ENCODE measurements at regions not wholly inside any gene's neighbourhood (a gene's known extent, or its start where the extent isn't known, plus 50 kb on each side); places are given as distances from the start of the nearest gene placed in this dataset.
"Not testable (repeated sequence)": the region's sequence is repeated elsewhere in the genome, so short reads cannot be mapped to it uniquely, and the experiment has no call there.

DNA sequence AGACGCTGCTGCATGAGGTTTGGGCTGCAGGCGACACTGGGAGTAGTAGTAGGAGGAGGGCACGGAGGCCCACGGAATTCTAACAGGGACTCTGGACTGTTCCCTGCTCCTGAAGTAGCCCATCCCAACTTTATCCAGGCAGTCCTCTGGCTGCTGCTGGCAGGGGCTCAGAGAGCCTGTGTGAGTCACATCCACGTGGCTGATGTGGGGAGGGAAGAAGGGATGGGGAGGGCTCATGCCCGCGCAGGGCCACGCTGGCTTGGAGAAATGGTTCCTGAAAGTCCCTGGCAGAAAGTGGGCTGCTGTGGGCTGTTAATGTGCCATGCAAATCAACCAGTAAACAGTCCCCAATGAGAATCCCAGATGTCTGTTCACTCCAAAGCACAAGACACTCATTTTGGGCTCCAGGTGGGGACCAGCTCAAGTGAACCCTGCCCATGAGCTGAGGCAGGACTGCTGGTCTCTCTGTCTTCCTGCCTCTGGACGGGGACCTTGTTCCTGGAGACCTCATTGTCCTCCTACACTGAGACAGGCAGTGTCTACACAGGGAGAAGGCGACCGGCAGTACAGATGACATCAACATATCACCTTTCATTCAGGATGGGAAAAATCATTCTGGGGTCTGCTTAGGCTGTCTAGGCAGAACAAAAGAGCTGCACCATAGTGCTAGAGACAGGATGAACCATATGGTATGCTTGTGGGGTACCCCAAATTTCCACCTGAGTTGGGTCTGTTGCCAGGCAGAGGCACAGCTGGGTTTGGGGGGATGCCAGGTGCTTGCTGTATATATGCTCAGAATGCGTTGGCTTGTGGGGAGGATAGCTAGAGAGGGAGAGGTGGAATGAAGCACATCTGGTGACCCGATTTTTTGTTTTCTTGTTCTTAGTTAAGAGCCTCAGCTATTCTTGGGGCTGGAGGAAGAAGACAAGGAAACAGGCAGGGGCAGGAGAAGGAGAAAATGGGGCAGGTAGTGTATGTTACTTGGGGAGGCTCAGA lies 57.9 kb upstream of the FMOD start:
- Histone ChIP-seq H3K36me3 (replicated peaks in 1 of 2; ENCODE audit: control insufficient read depth in 2 of 2, insufficient read depth in 2 of 2, low read length in 2 of 2) (no peaks in the 10 kb centered on the region), H3K9me3 (replicated peaks in 1 of 2; ENCODE audit: control insufficient read depth in 2 of 2, insufficient read depth in 1 of 2, low read depth in 1 of 2, low read length in 2 of 2) (peaks cover 0 to 2% of the 10 kb centered on the region in 2 donors), H4K91ac (ENCODE audit: low read depth, low read length, poor library complexity) (no peak overlapping the region), H2AFZ (ENCODE audit: low read length) (no peak overlapping the region), H2BK15ac (ENCODE audit: low read length) (no peak overlapping the region), H3K23ac (ENCODE audit: low read depth, low read length, poor library complexity) (no peak overlapping the region), H3K4me3 (ENCODE audit: low read length in 2 of 2) (no peak overlapping the region), H3K14ac (ENCODE audit: low read length) (no peak overlapping the region), H3K4me1 (ENCODE audit: control insufficient read depth in 2 of 2, insufficient read depth in 1 of 2, low read depth in 1 of 2, low read length in 2 of 2) (no peaks in the 10 kb centered on the region), H3K9ac (ENCODE audit: low read depth, low read length, poor library complexity) (no peak overlapping the region), H2AK5ac (ENCODE audit: low read depth, low read length) (no peak overlapping the region), H4K8ac (ENCODE audit: low read depth, low read length) (no peak overlapping the region), H2BK120ac (ENCODE audit: low read depth, low read length) (no peak overlapping the region), H3K79me1 (ENCODE audit: low read depth, low read length) (no peaks in the 10 kb centered on the region), H2BK12ac (ENCODE audit: low read length) (no peak overlapping the region), H3K27me3 (ENCODE audit: control insufficient read depth in 3 of 3, insufficient read depth in 3 of 3, low read depth in 1 of 3, low read length in 3 of 3) (peaks cover 0 to 2% (median 0%) of the 10 kb centered on the region in 3 experiments), H3K4ac (ENCODE audit: low read length) (no peak overlapping the region), H3K4me2 (ENCODE audit: insufficient read depth, low read length, poor library complexity, severe bottlenecking) (no peak overlapping the region), H3K27ac (replicated peaks; ENCODE audit: low read length) (no peak overlapping the region), H3K18ac (ENCODE audit: low read length) (peak overlapping the region; percentile 57), H2BK5ac (ENCODE audit: low read length) (peak overlapping the region; percentile 54)
- no CpG with 5 or more reads among the region's 13 CpGs for WGBS, 2 donors (ENCODE audit: extremely low coverage in 2 of 2, insufficient read length in 2 of 2, insufficient replicate concordance in 1 of 2)
- no peak for DNase-seq (ENCODE audit: low spot score)

DNA sequence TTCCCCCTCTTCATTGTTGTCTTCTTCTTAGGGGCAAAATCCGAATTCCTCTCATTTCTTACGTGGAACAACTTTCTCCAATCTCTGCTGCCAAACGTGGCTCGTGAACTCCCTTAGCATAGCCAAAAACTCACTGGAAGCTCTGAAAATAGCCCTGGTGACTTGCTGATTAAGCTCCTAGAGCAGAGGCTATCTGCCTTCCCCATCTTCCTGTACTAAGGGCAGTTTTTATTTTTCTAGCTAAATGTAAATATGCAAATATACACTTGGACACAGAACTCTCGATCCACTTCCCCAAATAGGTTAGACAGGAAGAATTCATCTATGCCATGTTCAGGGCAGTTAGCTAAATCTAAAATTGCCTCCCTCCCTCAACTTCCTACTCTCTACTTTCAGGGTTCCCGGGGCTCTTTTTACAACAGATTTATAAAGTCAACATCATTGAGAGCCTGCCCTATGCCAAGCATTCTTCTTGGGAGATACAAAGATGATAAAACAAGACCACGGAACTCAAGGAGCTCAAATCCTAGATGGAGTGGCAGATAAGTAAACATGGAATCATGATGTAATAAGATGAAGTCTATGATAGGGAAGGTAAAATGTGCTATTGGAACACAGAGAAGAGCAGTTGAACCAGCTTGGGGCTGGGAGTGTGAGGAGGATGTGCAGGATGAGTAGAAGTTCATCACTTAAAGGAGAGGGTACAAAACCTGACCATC lies 59.4 kb upstream of the FMOD start:
- no peak overlapping the region for H2AFZ ChIP-seq (ENCODE audit: low read length)
- WGBS, 2 donors (ENCODE audit: extremely low coverage in 2 of 2, insufficient read length in 2 of 2, insufficient replicate concordance in 1 of 2): no CpG with 5 or more reads among the region's 7 CpGs

DNA sequence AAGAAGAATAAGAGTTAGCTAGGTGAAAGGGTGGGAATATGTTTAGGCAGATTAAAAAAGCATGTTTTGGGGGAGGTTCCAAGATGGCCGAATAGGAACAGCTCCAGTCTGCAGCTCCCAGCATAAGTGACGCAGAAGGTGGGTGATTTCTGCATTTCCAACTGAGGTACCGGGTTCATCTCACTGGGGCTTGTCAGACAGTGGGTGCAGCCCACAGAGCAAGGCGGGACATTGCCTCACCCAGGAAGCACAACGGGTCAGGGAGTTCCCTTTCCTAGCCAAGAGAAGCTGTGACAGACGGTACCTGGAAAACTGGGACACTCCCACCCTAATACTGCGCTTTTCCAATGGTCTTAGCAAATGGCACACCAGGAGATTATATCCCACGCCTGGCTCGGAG lies 60.5 kb upstream of the FMOD start:
- not testable (repeated sequence) for H2AFZ ChIP-seq (ENCODE audit: low read length); H3K9me3 ChIP-seq (replicated peaks in 1 of 2; ENCODE audit: control insufficient read depth in 2 of 2, insufficient read depth in 1 of 2, low read depth in 1 of 2, low read length in 2 of 2); H2BK12ac ChIP-seq (ENCODE audit: low read length); H3K4me1 ChIP-seq (ENCODE audit: control insufficient read depth in 2 of 2, insufficient read depth in 1 of 2, low read depth in 1 of 2, low read length in 2 of 2); H3K79me1 ChIP-seq (ENCODE audit: low read depth, low read length); H3K36me3 ChIP-seq (replicated peaks in 1 of 2; ENCODE audit: control insufficient read depth in 2 of 2, insufficient read depth in 2 of 2, low read length in 2 of 2); H3K23ac ChIP-seq (ENCODE audit: low read depth, low read length, poor library complexity); H2AK5ac ChIP-seq (ENCODE audit: low read depth, low read length); H3K4me2 ChIP-seq (ENCODE audit: insufficient read depth, low read length, poor library complexity, severe bottlenecking); H4K91ac ChIP-seq (ENCODE audit: low read depth, low read length, poor library complexity); H2BK5ac ChIP-seq (ENCODE audit: low read length); H3K27ac ChIP-seq (replicated peaks; ENCODE audit: low read length); H3K18ac ChIP-seq (ENCODE audit: low read length); H3K9ac ChIP-seq (ENCODE audit: low read depth, low read length, poor library complexity); H4K8ac ChIP-seq (ENCODE audit: low read depth, low read length); DNase-seq (ENCODE audit: low spot score); H3K4ac ChIP-seq (ENCODE audit: low read length); H3K14ac ChIP-seq (ENCODE audit: low read length); H2BK120ac ChIP-seq (ENCODE audit: low read depth, low read length); H2BK15ac ChIP-seq (ENCODE audit: low read length); H3K27me3 ChIP-seq (ENCODE audit: control insufficient read depth in 3 of 3, insufficient read depth in 3 of 3, low read depth in 1 of 3, low read length in 3 of 3); H3K4me3 ChIP-seq (ENCODE audit: low read length in 2 of 2)
- WGBS, 2 donors (ENCODE audit: extremely low coverage in 2 of 2, insufficient read length in 2 of 2, insufficient replicate concordance in 1 of 2): no CpG with 5 or more reads among the region's 9 CpGs

More for the DNA sequence above, 59.4 kb upstream of the FMOD start:
- Histone ChIP-seq H4K8ac (ENCODE audit: low read depth, low read length) (no peak overlapping the region), H2BK15ac (ENCODE audit: low read length) (no peak overlapping the region), H3K18ac (ENCODE audit: low read length) (no peak overlapping the region), H3K4me3 (ENCODE audit: low read length in 2 of 2) (no peak overlapping the region), H3K27me3 (ENCODE audit: control insufficient read depth in 3 of 3, insufficient read depth in 3 of 3, low read depth in 1 of 3, low read length in 3 of 3) (no peaks in the 10 kb centered on the region), H2AK5ac (ENCODE audit: low read depth, low read length) (no peak overlapping the region), H2BK5ac (ENCODE audit: low read length) (no peak overlapping the region), H3K79me1 (ENCODE audit: low read depth, low read length) (no peaks in the 10 kb centered on the region), H3K23ac (ENCODE audit: low read depth, low read length, poor library complexity) (no peak overlapping the region), H2BK12ac (ENCODE audit: low read length) (no peak overlapping the region), H3K27ac (replicated peaks; ENCODE audit: low read length) (no peak overlapping the region), H4K91ac (ENCODE audit: low read depth, low read length, poor library complexity) (no peak overlapping the region), H3K9me3 (replicated peaks in 1 of 2; ENCODE audit: control insufficient read depth in 2 of 2, insufficient read depth in 1 of 2, low read depth in 1 of 2, low read length in 2 of 2) (peaks cover 0 to 2% of the 10 kb centered on the region in 2 donors), H3K14ac (ENCODE audit: low read length) (no peak overlapping the region), H3K9ac (ENCODE audit: low read depth, low read length, poor library complexity) (no peak overlapping the region), H3K4me2 (ENCODE audit: insufficient read depth, low read length, poor library complexity, severe bottlenecking) (no peak overlapping the region), H3K4me1 (ENCODE audit: control insufficient read depth in 2 of 2, insufficient read depth in 1 of 2, low read depth in 1 of 2, low read length in 2 of 2) (no peaks in the 10 kb centered on the region), H3K4ac (ENCODE audit: low read length) (no peak overlapping the region), H3K36me3 (replicated peaks in 1 of 2; ENCODE audit: control insufficient read depth in 2 of 2, insufficient read depth in 2 of 2, low read length in 2 of 2) (no peaks in the 10 kb centered on the region), H2BK120ac (ENCODE audit: low read depth, low read length) (no peak overlapping the region)
- no peak for DNase-seq (ENCODE audit: low spot score)

GRCh38 chr1:203419558-203419957 lies 56.0 kb upstream of the PRELP start:
- no peak overlapping the region for H3K27ac ChIP-seq (replicated peaks; ENCODE audit: low read length)
- no peak overlapping the region for H3K4me2 ChIP-seq (ENCODE audit: insufficient read depth, low read length, poor library complexity, severe bottlenecking)
- no peaks in the 10 kb centered on the region for H3K79me1 ChIP-seq (ENCODE audit: low read depth, low read length)
- no peak for DNase-seq (ENCODE audit: low spot score)
- H3K18ac ChIP-seq (ENCODE audit: low read length): no peak overlapping the region
- H2BK12ac ChIP-seq (ENCODE audit: low read length): no peak overlapping the region
- no peak overlapping the region for H4K91ac ChIP-seq (ENCODE audit: low read depth, low read length, poor library complexity)
- H2AK5ac ChIP-seq (ENCODE audit: low read depth, low read length): no peak overlapping the region
- H3K14ac ChIP-seq (ENCODE audit: low read length): no peak overlapping the region
- no peaks in the 10 kb centered on the region for H3K9me3 ChIP-seq (replicated peaks in 1 of 2; ENCODE audit: control insufficient read depth in 2 of 2, insufficient read depth in 1 of 2, low read depth in 1 of 2, low read length in 2 of 2)
- no peaks in the 10 kb centered on the region for H3K36me3 ChIP-seq (replicated peaks in 1 of 2; ENCODE audit: control insufficient read depth in 2 of 2, insufficient read depth in 2 of 2, low read length in 2 of 2)
- no peak overlapping the region for H2BK15ac ChIP-seq (ENCODE audit: low read length)
- no peak overlapping the region for H4K8ac ChIP-seq (ENCODE audit: low read depth, low read length)
- H3K4me3 ChIP-seq (ENCODE audit: low read length in 2 of 2): no peak overlapping the region
- no peak overlapping the region for H2AFZ ChIP-seq (ENCODE audit: low read length)
- H3K27me3 ChIP-seq (ENCODE audit: control insufficient read depth in 3 of 3, insufficient read depth in 3 of 3, low read depth in 1 of 3, low read length in 3 of 3): no peaks in the 10 kb centered on the region
- H2BK120ac ChIP-seq (ENCODE audit: low read depth, low read length): no peak overlapping the region
- peaks cover 0 to 4% of the 10 kb centered on the region in 2 donors for H3K4me1 ChIP-seq (ENCODE audit: control insufficient read depth in 2 of 2, insufficient read depth in 1 of 2, low read depth in 1 of 2, low read length in 2 of 2)
- no peak overlapping the region for H3K9ac ChIP-seq (ENCODE audit: low read depth, low read length, poor library complexity)
- no peak overlapping the region for H3K4ac ChIP-seq (ENCODE audit: low read length)
- no peak overlapping the region for H3K23ac ChIP-seq (ENCODE audit: low read depth, low read length, poor library complexity)
- no peak overlapping the region for H2BK5ac ChIP-seq (ENCODE audit: low read length)

All from neuronal stem cell (in vitro differentiated cells).